Adipocyte (in vitro differentiated cells): ENCODE measurements at regions not wholly inside any gene's neighbourhood (a gene's known extent, or its start where the extent isn't known, plus 50 kb on each side); places are given as distances from the start of the nearest gene placed in this dataset.

ENCODE experiments used
- DNase-seq: peaks from one replicate; pipeline ENCODE4 v3.0.0-alpha.2; 2015; ENCODE audit warnings: low read depth
- H3K27me3 ChIP-seq: replicated peaks from 2 replicates; pipeline ENCODE4 v1.7.0; 2013; ENCODE audit warnings: mild to moderate bottlenecking, low read length, moderate library complexity; ENCODE audit not compliant: control insufficient read depth, insufficient read depth
- H3K36me3 ChIP-seq: 2 replicates; pipeline ENCODE4 v1.7.0; 2013; ENCODE audit warnings: low read length, mild to moderate bottlenecking, moderate library complexity; ENCODE audit not compliant: control insufficient read depth, insufficient read depth, severe bottlenecking
- H3K4me1 ChIP-seq: 2 replicates; pipeline ENCODE4 v1.7.0; 2013; ENCODE audit warnings: mild to moderate bottlenecking, low read length, moderate library complexity; ENCODE audit not compliant: control insufficient read depth, insufficient read depth
- H3K4me3 ChIP-seq: 2 replicates; pipeline ENCODE4 v1.7.0; 2013; ENCODE audit warnings: mild to moderate bottlenecking, low read length, moderate library complexity
- H3K9ac ChIP-seq: 2 replicates; pipeline ENCODE4 v1.7.0; 2013; ENCODE audit warnings: mild to moderate bottlenecking, low read length, moderate library complexity
- H3K9me3 ChIP-seq: 2 replicates; pipeline ENCODE4 v1.7.0; 2013; ENCODE audit warnings: mild to moderate bottlenecking, low read length, moderate library complexity; ENCODE audit not compliant: control insufficient read depth

- DNase-seq: no peak
- Histone ChIP-seq H3K9me3 (no peaks in the 10 kb centered on the region), H3K4me3 (no peak overlapping the region), H3K9ac (no peak overlapping the region), H3K4me1 (peaks cover 24% of the 10 kb centered on the region), H3K36me3 (no peaks in the 10 kb centered on the region), H3K27me3 (no peaks in the 10 kb centered on the region)
Measured at GRCh38 chr3:72407766-72408165, 440.5 kb downstream of the SHQ1 start.

DNA sequence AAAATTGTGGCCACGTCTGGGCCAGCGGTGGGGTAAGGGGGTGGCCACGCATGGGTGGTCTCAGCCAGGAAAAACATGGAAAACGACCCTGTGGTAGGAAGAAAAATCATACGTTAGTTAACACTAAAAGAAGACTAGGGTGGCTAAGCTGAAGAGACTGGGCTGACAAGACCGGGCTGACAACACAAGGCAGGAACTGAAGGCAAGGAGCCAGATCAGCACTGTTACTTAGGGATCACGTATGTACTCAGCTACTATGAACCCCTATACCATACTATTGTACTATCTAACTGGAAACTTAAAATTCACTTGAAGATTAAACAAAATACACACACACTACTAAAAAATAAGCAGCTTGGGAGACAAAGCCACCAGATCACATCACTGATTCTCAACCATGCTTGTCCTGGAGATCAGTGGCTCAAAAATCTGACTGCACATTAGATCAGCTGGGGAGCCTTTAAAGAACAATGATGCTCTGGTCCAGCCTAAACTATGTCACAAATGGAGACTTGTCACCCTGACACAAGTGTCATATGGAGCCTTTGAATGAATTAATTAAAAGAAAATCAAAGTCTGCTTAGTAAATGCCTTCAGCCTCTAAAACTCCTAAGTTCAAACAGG is 442.2 kb downstream of the SHQ1 start:
- peaks cover under 1% of the 10 kb centered on the region for H3K9me3 ChIP-seq
- no peak overlapping the region for H3K4me3 ChIP-seq
- H3K27me3 ChIP-seq: no peaks in the 10 kb centered on the region
- no peak overlapping the region for H3K9ac ChIP-seq
- peaks cover 17% of the 10 kb centered on the region for H3K4me1 ChIP-seq
- H3K36me3 ChIP-seq: no peaks in the 10 kb centered on the region
- no peak for DNase-seq

DNA sequence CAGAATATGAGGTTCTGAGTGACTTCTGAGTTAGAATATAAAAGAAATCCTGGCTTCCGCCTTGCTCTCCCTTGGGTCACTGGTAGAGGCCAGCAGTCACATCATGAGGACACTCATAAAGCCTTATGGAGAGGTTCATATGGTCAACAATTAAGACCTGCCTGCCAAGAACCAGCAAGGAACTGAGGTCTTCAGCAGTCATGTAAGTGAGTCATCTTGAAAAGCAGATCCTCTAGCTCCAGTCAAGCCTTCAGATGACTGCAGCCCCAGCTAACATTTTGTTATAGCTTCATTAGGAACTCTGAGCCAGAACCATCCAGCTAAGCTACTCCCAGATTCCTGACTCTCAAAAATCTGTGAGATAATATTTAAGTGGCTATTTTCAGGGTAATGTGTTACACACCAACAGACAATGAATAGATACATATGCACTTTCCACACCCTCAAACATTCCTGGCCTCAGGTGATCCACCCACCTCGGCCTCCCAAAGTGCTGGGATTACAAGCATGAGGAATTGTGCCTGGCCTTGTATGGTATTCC is 447.2 kb downstream of the SHQ1 start:
- Histone ChIP-seq H3K4me3 (no peak overlapping the region), H3K36me3 (no peaks in the 10 kb centered on the region), H3K27me3 (no peaks in the 10 kb centered on the region), H3K4me1 (peaks cover 11% of the 10 kb centered on the region), H3K9ac (no peak overlapping the region), H3K9me3 (peaks cover 2% of the 10 kb centered on the region)
- no peak for DNase-seq

GRCh38 chr3:72398781-72399180 is 449.5 kb downstream of the SHQ1 start:
- no peaks in the 10 kb centered on the region for H3K36me3 ChIP-seq
- peaks cover 15% of the 10 kb centered on the region for H3K4me1 ChIP-seq
- DNase-seq: no peak
- peaks cover 2% of the 10 kb centered on the region for H3K9me3 ChIP-seq
- no peaks in the 10 kb centered on the region for H3K27me3 ChIP-seq
- no peak overlapping the region for H3K4me3 ChIP-seq
- no peak overlapping the region for H3K9ac ChIP-seq

- H3K27me3 ChIP-seq: no peaks in the 10 kb centered on the region
- peaks cover 2% of the 10 kb centered on the region for H3K9me3 ChIP-seq
- H3K4me1 ChIP-seq: peaks cover 15% of the 10 kb centered on the region
- no peaks in the 10 kb centered on the region for H3K36me3 ChIP-seq
- no peak overlapping the region for H3K4me3 ChIP-seq
- DNase-seq: no peak
- no peak overlapping the region for H3K9ac ChIP-seq
Measured at GRCh38 chr3:72397586-72397985, 450.7 kb downstream of the SHQ1 start.

GRCh38 chr3:72396899-72397298 is 451.3 kb downstream of the SHQ1 start:
- peaks cover 2% of the 10 kb centered on the region for H3K9me3 ChIP-seq
- no peak overlapping the region for H3K9ac ChIP-seq
- no peaks in the 10 kb centered on the region for H3K36me3 ChIP-seq
- no peaks in the 10 kb centered on the region for H3K27me3 ChIP-seq
- DNase-seq: no peak
- H3K4me3 ChIP-seq: no peak overlapping the region
- H3K4me1 ChIP-seq: peaks cover 14% of the 10 kb centered on the region

GRCh38 chr3:72395776-72396311 is 452.4 kb downstream of the SHQ1 start:
- Histone ChIP-seq H3K4me1 (peaks cover 10% of the 10 kb centered on the region), H3K9me3 (peaks cover under 1% of the 10 kb centered on the region), H3K27me3 (no peaks in the 10 kb centered on the region), H3K36me3 (no peaks in the 10 kb centered on the region), H3K4me3 (no peak overlapping the region), H3K9ac (no peak overlapping the region)
- DNase-seq: no peak

DNA sequence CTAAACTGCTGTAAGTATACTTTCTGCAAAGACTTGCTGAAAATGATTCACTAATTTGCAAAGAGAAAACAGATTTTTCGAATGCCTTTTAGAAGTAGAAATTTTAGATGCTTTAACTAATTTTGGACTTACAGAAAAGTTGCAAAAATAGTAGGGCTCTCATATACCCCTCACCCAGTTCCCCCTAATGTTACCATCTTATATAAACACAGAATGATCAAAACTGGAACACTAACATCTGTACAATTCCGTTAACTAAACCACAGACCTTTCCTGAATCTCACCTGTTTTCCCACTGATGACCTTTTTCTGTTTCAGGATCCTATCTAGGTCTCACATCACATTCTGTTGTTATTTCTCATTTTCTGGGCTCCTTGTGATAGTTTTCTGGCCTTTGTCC is 454.8 kb downstream of the SHQ1 start:
- Histone ChIP-seq H3K9ac (no peak overlapping the region), H3K36me3 (no peaks in the 10 kb centered on the region), H3K9me3 (no peaks in the 10 kb centered on the region)

GRCh38 chr3:72391659-72392058 is 456.6 kb downstream of the SHQ1 start:
- no peak for DNase-seq
- Histone ChIP-seq H3K9ac (no peak overlapping the region), H3K9me3 (no peaks in the 10 kb centered on the region), H3K36me3 (no peaks in the 10 kb centered on the region), H3K4me3 (no peak overlapping the region), H3K4me1 (peaks cover 13% of the 10 kb centered on the region), H3K27me3 (no peaks in the 10 kb centered on the region)

More for the DNA sequence above, 454.8 kb downstream of the SHQ1 start:
- no peaks in the 10 kb centered on the region for H3K27me3 ChIP-seq
- no peak overlapping the region for H3K4me3 ChIP-seq
- DNase-seq: no peak
- H3K4me1 ChIP-seq: peaks cover 13% of the 10 kb centered on the region

DNA sequence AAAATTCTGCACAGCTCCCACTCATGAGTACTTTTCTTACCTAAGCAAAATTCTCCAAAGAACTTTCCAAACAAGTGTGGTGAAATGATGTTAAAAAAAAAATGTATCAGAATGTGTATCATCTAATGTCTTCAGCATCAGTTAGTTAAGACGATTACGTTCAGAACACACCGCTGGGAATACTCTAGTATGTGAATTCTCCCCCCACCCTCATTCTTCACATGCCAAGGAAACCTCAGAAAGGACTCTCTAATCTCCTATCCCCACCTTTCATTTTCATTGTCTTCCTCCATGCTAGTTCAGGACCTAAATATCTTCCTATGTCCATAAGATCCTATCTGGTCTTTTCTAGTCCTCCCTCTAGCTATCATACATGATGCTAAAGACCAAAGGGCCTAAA is 457.4 kb downstream of the SHQ1 start:
- Histone ChIP-seq H3K27me3 (no peaks in the 10 kb centered on the region), H3K4me1 (peaks cover 11% of the 10 kb centered on the region), H3K36me3 (no peaks in the 10 kb centered on the region), H3K9me3 (no peaks in the 10 kb centered on the region), H3K4me3 (no peak overlapping the region), H3K9ac (no peak overlapping the region)
- DNase-seq: peak; percentile 13

DNA sequence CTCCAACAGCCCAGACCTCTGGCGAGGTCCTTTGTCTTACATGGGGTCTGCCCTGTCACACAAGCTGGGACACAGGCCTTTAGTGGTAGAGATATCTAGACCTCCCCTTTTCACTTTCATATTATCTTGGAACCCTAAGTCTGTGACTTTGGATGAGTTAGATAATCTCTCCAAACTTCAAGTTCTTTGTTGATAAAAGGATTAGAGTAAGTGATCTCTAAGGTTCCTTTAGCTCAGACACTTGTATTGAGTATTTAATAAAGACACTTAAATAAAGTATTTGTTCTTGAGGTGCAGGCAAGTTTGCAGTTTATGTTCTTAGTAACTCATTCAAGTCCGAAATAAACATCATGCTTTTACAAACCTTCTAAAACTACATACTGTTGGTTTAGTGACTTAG is 459.6 kb downstream of the SHQ1 start:
- Histone ChIP-seq H3K4me3 (no peak overlapping the region), H3K36me3 (no peaks in the 10 kb centered on the region), H3K9me3 (no peaks in the 10 kb centered on the region), H3K27me3 (no peaks in the 10 kb centered on the region), H3K9ac (no peak overlapping the region), H3K4me1 (peaks cover 7% of the 10 kb centered on the region)
- no peak for DNase-seq

GRCh38 chr3:72388117-72388516 is 460.1 kb downstream of the SHQ1 start:
- no peaks in the 10 kb centered on the region for H3K9me3 ChIP-seq
- H3K27me3 ChIP-seq: no peaks in the 10 kb centered on the region
- H3K4me1 ChIP-seq: peaks cover 7% of the 10 kb centered on the region
- H3K9ac ChIP-seq: no peak overlapping the region
- H3K4me3 ChIP-seq: no peak overlapping the region
- no peak for DNase-seq
- H3K36me3 ChIP-seq: no peaks in the 10 kb centered on the region
